WTC11 (cell line): ENCODE measurements at regions not wholly inside any gene's neighbourhood (a gene's known extent, or its start where the extent isn't known, plus 50 kb on each side); places are given as distances from the start of the nearest gene placed in this dataset.

Experiments
- ATAC-seq: fragments of 200-7000 bp; cut with Tn5 transposase; 2 replicates; pipeline ENCODE4 v1.10.0; 2021; ENCODE audit warnings: mild to moderate bottlenecking, moderate library complexity
- CTCF ChIA-PET: fragments of 300-600 bp; sonication (Branson Sonifier 250); formaldehyde crosslinking; loops from one replicate; lab custom pipeline; 2021; ENCODE audit warnings: antibody characterized with exemption; lab: Charles Lee
- POLR2A ChIA-PET: fragments of 350-600 bp; sonication (Branson Sonifier 250); formaldehyde crosslinking; loops from one replicate; lab custom pipeline; 2021; ENCODE audit warnings: antibody characterized with exemption; lab: Charles Lee
- DNase-seq: peaks from one replicate; pipeline ENCODE4 v3.0.0; 2021; ENCODE audit warnings: low spot score
- H3K27ac Mint-ChIP-seq: 2 replicates; pipeline ENCODE4 v1.8.0; 2021; ENCODE audit warnings: mixed read lengths
- H3K27me3 Mint-ChIP-seq: 2 replicates; pipeline ENCODE4 v1.8.0; 2021; ENCODE audit warnings: low read depth, mild to moderate bottlenecking, moderate library complexity, mixed read lengths
- H3K36me3 Mint-ChIP-seq: 2 replicates; pipeline ENCODE4 v1.8.0; 2021; ENCODE audit warnings: mixed read lengths
- H3K4me1 Mint-ChIP-seq: 2 replicates; pipeline ENCODE4 v1.8.0; 2022; ENCODE audit warnings: mixed read lengths
- H3K4me3 Mint-ChIP-seq: 2 replicates; pipeline ENCODE4 v1.8.0; 2021; ENCODE audit warnings: mild to moderate bottlenecking, moderate library complexity, mixed read lengths
- H3K9me3 Mint-ChIP-seq: 2 replicates; pipeline ENCODE4 v1.8.0; 2021; ENCODE audit warnings: mixed read lengths
- CBFB ChIP-seq: sonication (generic); formaldehyde crosslinking; IDR thresholded peaks from 2 replicates; pipeline ENCODE4 v1.8.1; 2022; ENCODE audit warnings: mild to moderate bottlenecking, low read depth, missing genetic modification reagents
- FOXJ3 ChIP-seq: sonication (generic); formaldehyde crosslinking; IDR thresholded peaks from 2 replicates; pipeline ENCODE4 v1.9.0; 2021; ENCODE audit warnings: missing genetic modification reagents, mild to moderate bottlenecking, borderline replicate concordance
- JUN ChIP-seq: sonication (generic); formaldehyde crosslinking; IDR thresholded peaks from 2 replicates; pipeline ENCODE4 v1.8.0; 2023; ENCODE audit warnings: mild to moderate bottlenecking, missing genetic modification reagents
- NR1H2 ChIP-seq: sonication (generic); formaldehyde crosslinking; IDR thresholded peaks from 2 replicates; pipeline ENCODE4 v1.9.0; 2021; ENCODE audit warnings: mild to moderate bottlenecking, moderate library complexity, missing genetic modification reagents
- RORB ChIP-seq: fragments of 250-450 bp; sonication (Bioruptor Pico); IDR thresholded peaks from 2 replicates; pipeline ENCODE4 v1.9.0; 2021; ENCODE audit warnings: mild to moderate bottlenecking
- SMAD3 ChIP-seq: sonication (generic); formaldehyde crosslinking; IDR thresholded peaks from 2 replicates; pipeline ENCODE4 v1.8.0; 2022; ENCODE audit warnings: missing genetic modification reagents, mild to moderate bottlenecking, borderline replicate concordance
- ZNF317 ChIP-seq: sonication (generic); formaldehyde crosslinking; IDR thresholded peaks from 2 replicates; pipeline ENCODE4 v1.8.1; 2023; ENCODE audit warnings: low read depth, mild to moderate bottlenecking, moderate library complexity, missing genetic modification reagents, borderline replicate concordance
- ZNF425 ChIP-seq: fragments of 250-450 bp; sonication (Bioruptor Pico); conservative IDR thresholded peaks from 2 replicates; pipeline ENCODE4 v1.9.0; 2021; ENCODE audit warnings: mild to moderate bottlenecking
- TF ChIP-seq, protein P1 (sequence below): sonication (generic); formaldehyde crosslinking; IDR thresholded peaks from 2 replicates; pipeline ENCODE4 v1.8.0; 2022; ENCODE audit warnings: mild to moderate bottlenecking, missing genetic modification reagents
- TF ChIP-seq, protein P2 (sequence below): sonication (generic); formaldehyde crosslinking; IDR thresholded peaks from 2 replicates; pipeline ENCODE4 v1.8.1; 2023; ENCODE audit warnings: mild to moderate bottlenecking, moderate library complexity, missing genetic modification reagents
- TF ChIP-seq, protein P3 (sequence below): sonication (generic); formaldehyde crosslinking; conservative IDR thresholded peaks from 2 replicates; pipeline ENCODE4 v1.8.1; 2023; ENCODE audit warnings: mild to moderate bottlenecking, low read depth, missing genetic modification reagents, moderate library complexity
- TF ChIP-seq, protein P4 (sequence below): fragments of 250-450 bp; sonication (Bioruptor Pico); IDR thresholded peaks from 2 replicates; pipeline ENCODE4 v2.1.2; 2022; ENCODE audit warnings: mild to moderate bottlenecking, moderate library complexity
- TF ChIP-seq, protein P5 (sequence below): fragments of 250-450 bp; sonication (Bioruptor Pico); IDR thresholded peaks from 2 replicates; pipeline ENCODE4 v1.9.0; 2021; ENCODE audit warnings: moderate library complexity, mild to moderate bottlenecking, inconsistent platforms, borderline replicate concordance
- TF ChIP-seq, protein P6 (sequence below): sonication (generic); formaldehyde crosslinking; IDR thresholded peaks from 2 replicates; pipeline ENCODE4 v1.8.0; 2022; ENCODE audit warnings: mild to moderate bottlenecking, missing genetic modification reagents
- TF ChIP-seq, protein P7 (sequence below): sonication (generic); formaldehyde crosslinking; IDR thresholded peaks from 2 replicates; pipeline ENCODE4 v1.8.1; 2022; ENCODE audit warnings: mild to moderate bottlenecking, moderate library complexity, missing genetic modification reagents

DNA sequence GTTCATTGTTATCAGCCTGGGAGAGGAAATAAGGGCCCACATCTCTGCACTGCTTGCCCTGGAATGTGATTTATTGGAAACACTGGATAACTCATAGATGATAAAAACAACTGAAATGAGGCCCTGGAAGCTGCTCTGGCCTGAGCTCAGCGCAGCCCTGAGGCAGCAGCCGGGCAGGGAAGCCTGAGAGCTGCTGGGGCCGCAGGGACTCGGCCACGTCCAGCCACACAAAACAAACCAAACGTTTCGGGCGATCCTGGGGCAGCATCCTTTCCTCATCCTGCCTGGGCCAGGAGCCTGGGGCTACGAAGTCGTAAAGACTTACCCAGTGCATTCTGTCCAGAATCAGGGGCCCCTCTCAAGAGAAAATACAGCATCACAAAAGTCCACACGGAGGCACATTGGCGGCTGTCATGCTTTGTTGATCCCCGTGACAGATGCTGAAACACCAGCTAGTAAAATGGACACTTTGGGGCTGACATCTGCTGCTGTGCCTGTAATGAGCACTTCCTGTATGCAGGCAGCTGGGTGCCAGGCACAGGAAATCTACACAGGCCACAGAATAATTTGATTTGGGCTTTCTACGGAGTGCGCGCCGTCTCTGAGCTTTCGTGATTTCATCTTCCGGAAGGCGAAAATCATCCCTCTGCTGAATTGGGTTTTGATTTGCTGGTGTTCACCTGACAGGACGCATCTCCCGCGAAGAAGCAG lies 250.6 kb downstream of the EIPR1 start:
- no peak for ATAC-seq
- Mint-ChIP-seq H3K27ac (no peak overlapping the region), H3K4me3 (no peak overlapping the region), H3K4me1 (peaks cover 13% of the 10 kb centered on the region), H3K9me3 (no peaks in the 10 kb centered on the region), H3K27me3 (no peaks in the 10 kb centered on the region; the same call in 1 of the 2 replicates), H3K36me3 (no peaks in the 10 kb centered on the region)
- POLR2A ChIA-PET = no interaction called here
- CTCF ChIA-PET = no interaction called here
- TF ChIP-seq SMAD3 (CRISPR knock-in tag) = no peak
- no peak for TF ChIP-seq FOXJ3 (CRISPR knock-in tag)
- TF ChIP-seq ZNF317 = no peak
- TF ChIP-seq, protein P1, sequence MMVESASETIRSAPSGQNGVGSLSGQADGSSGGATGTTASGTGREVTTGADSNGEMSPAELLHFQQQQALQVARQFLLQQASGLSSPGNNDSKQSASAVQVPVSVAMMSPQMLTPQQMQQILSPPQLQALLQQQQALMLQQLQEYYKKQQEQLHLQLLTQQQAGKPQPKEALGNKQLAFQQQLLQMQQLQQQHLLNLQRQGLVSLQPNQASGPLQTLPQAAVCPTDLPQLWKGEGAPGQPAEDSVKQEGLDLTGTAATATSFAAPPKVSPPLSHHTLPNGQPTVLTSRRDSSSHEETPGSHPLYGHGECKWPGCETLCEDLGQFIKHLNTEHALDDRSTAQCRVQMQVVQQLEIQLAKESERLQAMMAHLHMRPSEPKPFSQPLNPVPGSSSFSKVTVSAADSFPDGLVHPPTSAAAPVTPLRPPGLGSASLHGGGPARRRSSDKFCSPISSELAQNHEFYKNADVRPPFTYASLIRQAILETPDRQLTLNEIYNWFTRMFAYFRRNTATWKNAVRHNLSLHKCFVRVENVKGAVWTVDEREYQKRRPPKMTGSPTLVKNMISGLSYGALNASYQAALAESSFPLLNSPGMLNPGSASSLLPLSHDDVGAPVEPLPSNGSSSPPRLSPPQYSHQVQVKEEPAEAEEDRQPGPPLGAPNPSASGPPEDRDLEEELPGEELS (CRISPR knock-in tag) = no peak
- TF ChIP-seq, protein P2, sequence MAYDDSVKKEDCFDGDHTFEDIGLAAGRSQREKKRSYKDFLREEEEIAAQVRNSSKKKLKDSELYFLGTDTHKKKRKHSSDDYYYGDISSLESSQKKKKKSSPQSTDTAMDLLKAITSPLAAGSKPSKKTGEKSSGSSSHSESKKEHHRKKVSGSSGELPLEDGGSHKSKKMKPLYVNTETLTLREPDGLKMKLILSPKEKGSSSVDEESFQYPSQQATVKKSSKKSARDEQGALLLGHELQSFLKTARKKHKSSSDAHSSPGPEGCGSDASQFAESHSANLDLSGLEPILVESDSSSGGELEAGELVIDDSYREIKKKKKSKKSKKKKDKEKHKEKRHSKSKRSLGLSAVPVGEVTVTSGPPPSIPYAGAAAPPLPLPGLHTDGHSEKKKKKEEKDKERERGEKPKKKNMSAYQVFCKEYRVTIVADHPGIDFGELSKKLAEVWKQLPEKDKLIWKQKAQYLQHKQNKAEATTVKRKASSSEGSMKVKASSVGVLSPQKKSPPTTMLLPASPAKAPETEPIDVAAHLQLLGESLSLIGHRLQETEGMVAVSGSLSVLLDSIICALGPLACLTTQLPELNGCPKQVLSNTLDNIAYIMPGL (CRISPR knock-in tag) = no peak
- TF ChIP-seq JUN (CRISPR knock-in tag) = no peak
- TF ChIP-seq, protein P3, sequence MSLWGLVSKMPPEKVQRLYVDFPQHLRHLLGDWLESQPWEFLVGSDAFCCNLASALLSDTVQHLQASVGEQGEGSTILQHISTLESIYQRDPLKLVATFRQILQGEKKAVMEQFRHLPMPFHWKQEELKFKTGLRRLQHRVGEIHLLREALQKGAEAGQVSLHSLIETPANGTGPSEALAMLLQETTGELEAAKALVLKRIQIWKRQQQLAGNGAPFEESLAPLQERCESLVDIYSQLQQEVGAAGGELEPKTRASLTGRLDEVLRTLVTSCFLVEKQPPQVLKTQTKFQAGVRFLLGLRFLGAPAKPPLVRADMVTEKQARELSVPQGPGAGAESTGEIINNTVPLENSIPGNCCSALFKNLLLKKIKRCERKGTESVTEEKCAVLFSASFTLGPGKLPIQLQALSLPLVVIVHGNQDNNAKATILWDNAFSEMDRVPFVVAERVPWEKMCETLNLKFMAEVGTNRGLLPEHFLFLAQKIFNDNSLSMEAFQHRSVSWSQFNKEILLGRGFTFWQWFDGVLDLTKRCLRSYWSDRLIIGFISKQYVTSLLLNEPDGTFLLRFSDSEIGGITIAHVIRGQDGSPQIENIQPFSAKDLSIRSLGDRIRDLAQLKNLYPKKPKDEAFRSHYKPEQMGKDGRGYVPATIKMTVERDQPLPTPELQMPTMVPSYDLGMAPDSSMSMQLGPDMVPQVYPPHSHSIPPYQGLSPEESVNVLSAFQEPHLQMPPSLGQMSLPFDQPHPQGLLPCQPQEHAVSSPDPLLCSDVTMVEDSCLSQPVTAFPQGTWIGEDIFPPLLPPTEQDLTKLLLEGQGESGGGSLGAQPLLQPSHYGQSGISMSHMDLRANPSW (CRISPR knock-in tag) = no peak
- TF ChIP-seq, protein P4, sequence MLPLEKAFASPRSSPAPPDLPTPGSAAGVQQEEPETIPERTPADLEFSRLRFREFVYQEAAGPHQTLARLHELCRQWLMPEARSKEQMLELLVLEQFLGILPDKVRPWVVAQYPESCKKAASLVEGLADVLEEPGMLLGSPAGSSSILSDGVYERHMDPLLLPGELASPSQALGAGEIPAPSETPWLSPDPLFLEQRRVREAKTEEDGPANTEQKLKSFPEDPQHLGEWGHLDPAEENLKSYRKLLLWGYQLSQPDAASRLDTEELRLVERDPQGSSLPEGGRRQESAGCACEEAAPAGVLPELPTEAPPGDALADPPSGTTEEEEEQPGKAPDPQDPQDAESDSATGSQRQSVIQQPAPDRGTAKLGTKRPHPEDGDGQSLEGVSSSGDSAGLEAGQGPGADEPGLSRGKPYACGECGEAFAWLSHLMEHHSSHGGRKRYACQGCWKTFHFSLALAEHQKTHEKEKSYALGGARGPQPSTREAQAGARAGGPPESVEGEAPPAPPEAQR (CRISPR knock-in tag) = no peak
- TF ChIP-seq ZNF425 = no peak
- no peak for TF ChIP-seq CBFB (CRISPR knock-in tag)
- TF ChIP-seq NR1H2 (CRISPR knock-in tag) = no peak
- TF ChIP-seq, protein P5, sequence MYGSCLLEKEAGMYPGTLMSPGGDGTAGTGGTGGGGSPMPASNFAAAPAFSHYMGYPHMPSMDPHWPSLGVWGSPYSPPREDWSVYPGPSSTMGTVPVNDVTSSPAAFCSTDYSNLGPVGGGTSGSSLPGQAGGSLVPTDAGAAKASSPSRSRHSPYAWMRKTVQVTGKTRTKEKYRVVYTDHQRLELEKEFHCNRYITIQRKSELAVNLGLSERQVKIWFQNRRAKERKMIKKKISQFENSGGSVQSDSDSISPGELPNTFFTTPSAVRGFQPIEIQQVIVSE = no peak
- TF ChIP-seq, protein P6, sequence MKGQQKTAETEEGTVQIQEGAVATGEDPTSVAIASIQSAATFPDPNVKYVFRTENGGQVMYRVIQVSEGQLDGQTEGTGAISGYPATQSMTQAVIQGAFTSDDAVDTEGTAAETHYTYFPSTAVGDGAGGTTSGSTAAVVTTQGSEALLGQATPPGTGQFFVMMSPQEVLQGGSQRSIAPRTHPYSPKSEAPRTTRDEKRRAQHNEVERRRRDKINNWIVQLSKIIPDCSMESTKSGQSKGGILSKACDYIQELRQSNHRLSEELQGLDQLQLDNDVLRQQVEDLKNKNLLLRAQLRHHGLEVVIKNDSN (CRISPR knock-in tag) = no peak
- TF ChIP-seq, protein P7, sequence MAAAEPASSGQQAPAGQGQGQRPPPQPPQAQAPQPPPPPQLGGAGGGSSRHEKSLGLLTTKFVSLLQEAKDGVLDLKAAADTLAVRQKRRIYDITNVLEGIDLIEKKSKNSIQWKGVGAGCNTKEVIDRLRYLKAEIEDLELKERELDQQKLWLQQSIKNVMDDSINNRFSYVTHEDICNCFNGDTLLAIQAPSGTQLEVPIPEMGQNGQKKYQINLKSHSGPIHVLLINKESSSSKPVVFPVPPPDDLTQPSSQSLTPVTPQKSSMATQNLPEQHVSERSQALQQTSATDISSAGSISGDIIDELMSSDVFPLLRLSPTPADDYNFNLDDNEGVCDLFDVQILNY = no peak
- no peak for TF ChIP-seq RORB
- TF ChIP-seq, all 79 proteins: peak for 0
- no peak for DNase-seq
